ENCODE measurements at regions not wholly inside any gene's neighbourhood (a gene's known extent, or its start where the extent isn't known, plus 50 kb on each side); places are given as distances from the start of the nearest gene placed in this dataset.

DNA sequence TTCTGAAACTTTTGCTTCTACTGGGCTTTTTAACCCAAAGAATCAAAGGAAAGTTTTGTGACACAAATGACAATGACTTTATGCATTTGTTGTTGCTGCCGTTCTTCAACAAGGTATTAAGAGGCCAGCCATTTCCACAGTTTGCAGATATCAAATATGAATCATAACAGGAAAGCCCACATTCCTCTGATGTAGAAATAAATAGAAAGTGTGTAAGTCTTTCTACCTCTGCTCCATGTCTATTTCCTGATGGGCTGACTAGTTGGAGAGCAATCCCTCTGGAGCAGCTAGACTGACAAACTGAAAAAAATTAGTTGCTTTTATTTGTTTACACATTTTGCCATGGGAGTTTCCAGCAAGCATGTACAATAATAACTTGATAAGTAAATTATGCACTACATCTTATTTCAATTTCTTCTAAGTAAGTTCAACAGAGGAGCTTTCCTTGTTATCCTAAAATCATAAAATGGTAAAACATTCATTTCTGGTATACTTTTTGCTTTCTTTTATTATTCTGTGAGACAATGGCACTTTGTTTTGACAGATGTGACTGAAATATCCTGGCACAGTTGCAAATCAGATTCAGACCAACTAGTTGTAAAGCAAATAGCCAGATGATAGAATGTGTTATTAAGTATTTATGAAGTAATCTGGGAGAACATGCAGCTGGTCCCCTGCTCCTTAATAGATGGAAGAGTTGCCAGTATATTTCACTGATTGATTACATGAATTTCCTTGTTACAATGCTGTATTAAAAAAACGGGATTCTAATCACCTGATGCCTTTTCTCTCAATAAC, 266.7 kb downstream of the METTL4 start:
- no peak overlapping the region for H2AFZ ChIP-seq (ENCODE audit: low read depth, low read length)

DNA sequence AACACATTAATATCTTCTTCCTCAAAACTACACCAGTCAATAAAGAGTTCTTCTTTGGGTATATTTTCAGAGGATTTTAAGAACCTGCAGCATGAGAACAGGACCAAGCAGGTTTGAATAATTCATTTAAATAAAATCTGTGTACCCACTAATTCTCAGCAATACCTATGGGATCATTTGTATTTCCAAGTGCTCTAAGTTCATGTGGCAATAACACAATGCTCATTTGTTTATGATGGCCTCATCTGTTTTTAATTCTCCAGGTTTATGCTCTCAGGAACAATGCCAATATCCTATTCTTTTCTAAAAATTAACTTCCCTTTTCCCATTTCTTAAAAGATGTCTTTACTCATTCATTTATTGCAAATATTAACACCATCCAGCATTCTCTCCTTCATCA, 264.7 kb downstream of the METTL4 start:
- Histone ChIP-seq H3K27me3 (ENCODE audit: insufficient read depth, low read length) (no peaks in the 10 kb centered on the region), H3K36me3 (ENCODE audit: insufficient read depth, low read length) (no peaks in the 10 kb centered on the region), H2AFZ (ENCODE audit: low read depth, low read length) (no peak overlapping the region), H3K9me3 (ENCODE audit: low read length) (no peaks in the 10 kb centered on the region), H3K4me3 (ENCODE audit: low read length) (no peak overlapping the region), H3K4me1 (ENCODE audit: insufficient read depth, low read length) (no peaks in the 10 kb centered on the region)

More for the DNA sequence above, 266.7 kb downstream of the METTL4 start:
- Histone ChIP-seq H3K9me3 (ENCODE audit: low read length) (no peaks in the 10 kb centered on the region), H3K36me3 (ENCODE audit: insufficient read depth, low read length) (no peaks in the 10 kb centered on the region), H3K4me1 (ENCODE audit: insufficient read depth, low read length) (no peaks in the 10 kb centered on the region), H3K4me3 (ENCODE audit: low read length) (no peak overlapping the region), H3K27me3 (ENCODE audit: insufficient read depth, low read length) (no peaks in the 10 kb centered on the region)

DNA sequence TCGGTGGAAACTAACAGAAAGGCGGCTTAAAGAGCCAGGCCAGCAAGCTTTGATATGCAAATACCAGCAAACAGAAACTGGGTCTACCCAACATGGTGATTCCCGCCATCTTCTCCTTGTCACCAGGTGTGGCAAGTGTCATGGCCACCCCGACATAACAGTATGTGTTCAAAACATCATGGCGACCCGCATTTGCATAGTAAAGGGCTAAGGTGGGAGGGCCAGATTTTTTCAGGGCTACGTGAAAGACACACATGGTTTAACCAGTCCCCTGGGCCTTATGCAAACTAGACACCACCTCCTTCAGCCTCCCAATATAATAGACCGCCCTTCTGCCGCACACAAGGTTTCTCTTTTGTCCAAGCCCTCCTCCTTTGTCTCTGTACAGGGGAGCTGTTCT, 260.4 kb downstream of the METTL4 start:
- H3K36me3 ChIP-seq (ENCODE audit: insufficient read depth, low read length), result no peaks in the 10 kb centered on the region
- no peaks in the 10 kb centered on the region for H3K4me1 ChIP-seq (ENCODE audit: insufficient read depth, low read length)
- no peak overlapping the region for H2AFZ ChIP-seq (ENCODE audit: low read depth, low read length)

GRCh38 chr18:2312440-2312839, 258.9 kb downstream of the METTL4 start:
- H3K27me3 ChIP-seq (ENCODE audit: insufficient read depth, low read length), result no peaks in the 10 kb centered on the region
- H3K4me1 ChIP-seq (ENCODE audit: insufficient read depth, low read length), result no peaks in the 10 kb centered on the region
- H3K36me3 ChIP-seq (ENCODE audit: insufficient read depth, low read length), result no peaks in the 10 kb centered on the region
- H2AFZ ChIP-seq (ENCODE audit: low read depth, low read length), result no peak overlapping the region
- H3K4me3 ChIP-seq (ENCODE audit: low read length), result no peak overlapping the region
- no peaks in the 10 kb centered on the region for H3K9me3 ChIP-seq (ENCODE audit: low read length)

More for the DNA sequence above, 260.4 kb downstream of the METTL4 start:
- Histone ChIP-seq H3K27me3 (ENCODE audit: insufficient read depth, low read length) (no peaks in the 10 kb centered on the region), H3K4me3 (ENCODE audit: low read length) (no peak overlapping the region), H3K9me3 (ENCODE audit: low read length) (no peaks in the 10 kb centered on the region)

GRCh38 chr18:2313332-2313731, 258.0 kb downstream of the METTL4 start:
- H3K36me3 ChIP-seq (ENCODE audit: insufficient read depth, low read length), result no peaks in the 10 kb centered on the region
- no peak overlapping the region for H3K4me3 ChIP-seq (ENCODE audit: low read length)
- no peaks in the 10 kb centered on the region for H3K9me3 ChIP-seq (ENCODE audit: low read length)
- no peaks in the 10 kb centered on the region for H3K4me1 ChIP-seq (ENCODE audit: insufficient read depth, low read length)
- H2AFZ ChIP-seq (ENCODE audit: low read depth, low read length), result no peak overlapping the region
- H3K27me3 ChIP-seq (ENCODE audit: insufficient read depth, low read length), result no peaks in the 10 kb centered on the region

GRCh38 chr18:2316082-2316750, 255.1 kb downstream of the METTL4 start:
- no peak overlapping the region for H2AFZ ChIP-seq (ENCODE audit: low read depth, low read length)
- H3K36me3 ChIP-seq (ENCODE audit: insufficient read depth, low read length), result no peaks in the 10 kb centered on the region
- no peaks in the 10 kb centered on the region for H3K9me3 ChIP-seq (ENCODE audit: low read length)
- no peaks in the 10 kb centered on the region for H3K27me3 ChIP-seq (ENCODE audit: insufficient read depth, low read length)
- peaks cover 2% of the 10 kb centered on the region for H3K4me1 ChIP-seq (ENCODE audit: insufficient read depth, low read length)
- H3K4me3 ChIP-seq (ENCODE audit: low read length), result no peak overlapping the region

- Histone ChIP-seq H3K9me3 (ENCODE audit: low read length) (no peaks in the 10 kb centered on the region), H3K27me3 (ENCODE audit: insufficient read depth, low read length) (no peaks in the 10 kb centered on the region), H3K4me3 (ENCODE audit: low read length) (no peak overlapping the region), H2AFZ (ENCODE audit: low read depth, low read length) (no peak overlapping the region), H3K4me1 (ENCODE audit: insufficient read depth, low read length) (peaks cover 2% of the 10 kb centered on the region), H3K36me3 (ENCODE audit: insufficient read depth, low read length) (no peaks in the 10 kb centered on the region)
These were observed 254.3 kb downstream of the METTL4 start for GRCh38 chr18:2316751-2317696.

- Histone ChIP-seq H3K9me3 (ENCODE audit: low read length) (no peaks in the 10 kb centered on the region), H3K4me3 (ENCODE audit: low read length) (no peak overlapping the region), H3K36me3 (ENCODE audit: insufficient read depth, low read length) (no peaks in the 10 kb centered on the region), H3K4me1 (ENCODE audit: insufficient read depth, low read length) (peaks cover 2% of the 10 kb centered on the region), H2AFZ (ENCODE audit: low read depth, low read length) (no peak overlapping the region), H3K27me3 (ENCODE audit: insufficient read depth, low read length) (no peaks in the 10 kb centered on the region)
These were observed 246.8 kb downstream of the METTL4 start for GRCh38 chr18:2324459-2324858.

DNA sequence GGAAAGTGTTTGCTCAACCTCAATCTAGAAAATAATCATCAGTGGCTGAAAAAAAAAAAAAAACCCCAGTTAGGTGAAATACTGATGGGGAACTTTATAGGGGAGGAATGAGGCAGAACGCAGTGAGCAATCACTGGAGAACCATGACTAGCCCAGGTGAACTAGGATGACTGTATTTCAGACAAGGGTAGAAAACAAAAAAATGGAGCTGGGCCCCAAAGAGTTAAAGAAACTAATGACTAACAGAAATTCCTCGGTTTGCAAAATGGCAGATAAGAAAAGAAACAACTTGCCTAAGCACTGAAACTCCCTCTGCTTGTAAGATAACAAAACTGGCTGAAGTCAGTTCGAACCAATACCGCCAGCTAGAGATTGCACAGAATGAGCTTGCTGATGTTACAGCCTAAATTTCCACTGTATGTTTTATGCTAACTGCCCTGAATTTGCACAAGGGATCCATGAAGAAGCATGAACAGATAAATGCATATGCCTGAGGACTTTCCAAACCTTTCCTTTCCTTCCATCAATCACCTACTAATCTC, 245.9 kb downstream of the METTL4 start:
- no peaks in the 10 kb centered on the region for H3K9me3 ChIP-seq (ENCODE audit: low read length)
- no peak overlapping the region for H2AFZ ChIP-seq (ENCODE audit: low read depth, low read length)
- no peak overlapping the region for H3K4me3 ChIP-seq (ENCODE audit: low read length)
- H3K27me3 ChIP-seq (ENCODE audit: insufficient read depth, low read length), result no peaks in the 10 kb centered on the region
- H3K36me3 ChIP-seq (ENCODE audit: insufficient read depth, low read length), result no peaks in the 10 kb centered on the region
- H3K4me1 ChIP-seq (ENCODE audit: insufficient read depth, low read length), result peaks cover 2% of the 10 kb centered on the region

GRCh38 chr18:2325933-2326332, 245.4 kb downstream of the METTL4 start:
- Histone ChIP-seq H3K36me3 (ENCODE audit: insufficient read depth, low read length) (no peaks in the 10 kb centered on the region), H3K4me3 (ENCODE audit: low read length) (no peak overlapping the region), H3K27me3 (ENCODE audit: insufficient read depth, low read length) (no peaks in the 10 kb centered on the region)

DNA sequence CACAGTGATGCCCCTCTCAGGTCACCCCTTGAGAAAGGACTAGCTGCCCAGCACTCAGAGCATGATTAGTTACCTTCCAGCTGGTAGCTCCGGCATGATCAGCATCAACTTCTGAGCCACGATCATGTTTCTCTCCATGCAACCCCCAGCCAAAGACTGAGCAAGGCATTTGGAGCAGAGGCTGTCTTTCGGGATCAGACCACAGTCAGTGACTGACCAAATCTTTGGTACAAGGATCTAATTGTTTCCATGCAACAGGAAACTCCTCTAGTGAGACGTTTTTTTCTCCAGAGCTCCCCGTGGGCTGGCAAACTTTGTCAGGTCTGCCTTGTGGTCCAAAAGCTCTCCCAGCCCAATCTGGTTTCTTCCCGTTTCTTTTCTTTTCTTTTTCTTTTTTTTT, 244.3 kb downstream of the METTL4 start:
- H3K27me3 ChIP-seq (ENCODE audit: insufficient read depth, low read length), result no peaks in the 10 kb centered on the region
- no peaks in the 10 kb centered on the region for H3K4me1 ChIP-seq (ENCODE audit: insufficient read depth, low read length)
- H3K9me3 ChIP-seq (ENCODE audit: low read length), result no peaks in the 10 kb centered on the region
- no peaks in the 10 kb centered on the region for H3K36me3 ChIP-seq (ENCODE audit: insufficient read depth, low read length)
- no peak overlapping the region for H2AFZ ChIP-seq (ENCODE audit: low read depth, low read length)
- no peak overlapping the region for H3K4me3 ChIP-seq (ENCODE audit: low read length)

More at GRCh38 chr18:2325933-2326332, 245.4 kb downstream of the METTL4 start:
- no peak overlapping the region for H2AFZ ChIP-seq (ENCODE audit: low read depth, low read length)
- H3K9me3 ChIP-seq (ENCODE audit: low read length), result no peaks in the 10 kb centered on the region
- H3K4me1 ChIP-seq (ENCODE audit: insufficient read depth, low read length), result no peaks in the 10 kb centered on the region

GRCh38 chr18:2330764-2331163, 240.5 kb downstream of the METTL4 start:
- no peak overlapping the region for H2AFZ ChIP-seq (ENCODE audit: low read depth, low read length)
- no peaks in the 10 kb centered on the region for H3K36me3 ChIP-seq (ENCODE audit: insufficient read depth, low read length)
- H3K4me1 ChIP-seq (ENCODE audit: insufficient read depth, low read length), result no peaks in the 10 kb centered on the region
- no peaks in the 10 kb centered on the region for H3K9me3 ChIP-seq (ENCODE audit: low read length)
- no peaks in the 10 kb centered on the region for H3K27me3 ChIP-seq (ENCODE audit: insufficient read depth, low read length)
- no peak overlapping the region for H3K4me3 ChIP-seq (ENCODE audit: low read length)
